CD4-positive, alpha-beta T cell (primary cell): ENCODE measurements at regions not wholly inside any gene's neighbourhood (a gene's known extent, or its start where the extent isn't known, plus 50 kb on each side); places are given as distances from the start of the nearest gene placed in this dataset.

ENCODE experiments used
- ATAC-seq: fragments of 200-7000 bp; cut with Tn5 transposase; one replicate; pipeline ENCODE4 v1.10.0; 2022; ENCODE audit warnings: mild to moderate bottlenecking; ENCODE audit not compliant: poor library complexity
- CTCF ChIA-PET: fragments of 350-600 bp; sonication (Branson Sonifier 250); formaldehyde crosslinking; loops from one replicate; lab custom pipeline; 2021; ENCODE audit warnings: antibody characterized with exemption, inconsistent platforms; lab: Charles Lee
- POLR2A ChIA-PET: fragments of 350-600 bp; sonication (Branson Sonifier 250); formaldehyde crosslinking; loops from one replicate; lab custom pipeline; 2021; ENCODE audit warnings: antibody characterized with exemption, inconsistent platforms; lab: Charles Lee
- DNase-seq, 14 experiments: peaks; one replicate each; pipeline ENCODE4 v3.0.0-alpha.2; 2013 to 2020; ENCODE audit warnings: mixed read lengths in 2 of 14
- H3K27ac ChIP-seq, 2 donors: one replicate each; pipeline versions ENCODE4 v1.5.1 to v1.7.0; 2013; ENCODE audit warnings: low read length in 2 of 2, low read depth in 1 of 2, mild to moderate bottlenecking in 1 of 2
- H3K27me3 ChIP-seq, 2 experiments: 1 replicate in 1 of 2; 2 replicates in 1 of 2; pipeline versions ENCODE4 v1.6.1 to v1.7.0; 2013; ENCODE audit warnings: low read length in 2 of 2, control low read depth in 1 of 2, mild to moderate bottlenecking in 1 of 2, moderate library complexity in 1 of 2; ENCODE audit not compliant: insufficient read depth in 2 of 2, control insufficient read depth in 1 of 2
- H3K36me3 ChIP-seq: one replicate; pipeline ENCODE4 v1.6.1; 2013; ENCODE audit warnings: low read length, control low read depth; ENCODE audit not compliant: insufficient read depth
- H3K4me1 ChIP-seq: one replicate; pipeline ENCODE4 v1.6.1; 2013; ENCODE audit warnings: low read length, control low read depth; ENCODE audit not compliant: insufficient read depth
- H3K4me3 ChIP-seq: one replicate; pipeline ENCODE4 v1.5.1; 2013; ENCODE audit warnings: mild to moderate bottlenecking, low read length, moderate library complexity
- H3K9me3 ChIP-seq, 2 experiments: 1 replicate in 1 of 2; 2 replicates in 1 of 2; pipeline versions ENCODE4 v1.6.1 to v1.7.0; 2013; ENCODE audit warnings: low read length in 2 of 2, mild to moderate bottlenecking in 2 of 2, control low read depth in 1 of 2, moderate library complexity in 1 of 2; ENCODE audit not compliant: control insufficient read depth in 1 of 2, insufficient read depth in 1 of 2
- H3K27ac Mint-ChIP-seq: one replicate; pipeline ENCODE4 v1.8.0; 2020; ENCODE audit warnings: mixed read lengths
- H3K27me3 Mint-ChIP-seq: one replicate; pipeline ENCODE4 v1.8.0; 2021; ENCODE audit warnings: mixed read lengths
- H3K36me3 Mint-ChIP-seq: one replicate; pipeline ENCODE4 v1.8.0; 2021; ENCODE audit warnings: low read depth, mixed read lengths
- H3K4me1 Mint-ChIP-seq: one replicate; pipeline ENCODE4 v1.8.0; 2021; ENCODE audit warnings: low read depth, mixed read lengths
- H3K4me3 Mint-ChIP-seq: one replicate; pipeline ENCODE4 v1.8.0; 2020; ENCODE audit warnings: mild to moderate bottlenecking, mixed read lengths
- H3K9me3 Mint-ChIP-seq: one replicate; pipeline ENCODE4 v1.8.0; 2020; ENCODE audit warnings: mixed read lengths
- intact Hi-C, 2 experiments: fragments of 100-400 bp; cut with DNase I in 1 of 2; cut with micrococcal nuclease in 1 of 2; formaldehyde crosslinking; loops; one replicate each; pipeline versions ENCODE4 v1.15.1 to v1.9.0; 2023 to 2025; cut with DNase I, micrococcal nuclease
- TF ChIP-seq, protein P1 (sequence below): fragments of 200-600 bp; IDR thresholded peaks from one replicate; pipeline ENCODE4 v1.8.0; 2022; ENCODE audit warnings: antibody characterized with exemption, mild to moderate bottlenecking

DNA sequence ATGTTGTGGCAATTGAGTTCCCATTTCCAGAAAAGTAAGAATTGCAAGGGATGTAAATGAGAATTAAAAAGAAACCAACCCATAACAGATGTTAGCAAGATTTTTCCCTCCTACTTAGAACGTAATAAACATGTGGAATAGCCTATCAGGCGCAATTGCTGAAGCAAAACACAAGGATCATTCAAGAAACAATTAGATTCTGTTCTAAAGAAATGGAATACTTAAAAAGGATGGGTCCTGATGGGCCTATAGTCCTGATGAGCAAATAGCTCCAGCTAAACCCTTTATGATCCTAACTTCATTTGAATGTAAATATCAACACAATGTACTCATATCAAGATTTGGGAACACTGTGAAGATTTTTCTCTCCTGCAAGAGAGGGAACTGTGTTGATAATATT is 771.0 kb upstream of the CDH7 start:
- Mint-ChIP-seq H3K4me1 (no peaks in the 10 kb centered on the region), H3K4me3 (no peak overlapping the region), H3K9me3 (peaks cover 8% of the 10 kb centered on the region), H3K27ac (no peak overlapping the region), H3K27me3 (no peaks in the 10 kb centered on the region), H3K36me3 (no peaks in the 10 kb centered on the region)
- TF ChIP-seq, protein P1, sequence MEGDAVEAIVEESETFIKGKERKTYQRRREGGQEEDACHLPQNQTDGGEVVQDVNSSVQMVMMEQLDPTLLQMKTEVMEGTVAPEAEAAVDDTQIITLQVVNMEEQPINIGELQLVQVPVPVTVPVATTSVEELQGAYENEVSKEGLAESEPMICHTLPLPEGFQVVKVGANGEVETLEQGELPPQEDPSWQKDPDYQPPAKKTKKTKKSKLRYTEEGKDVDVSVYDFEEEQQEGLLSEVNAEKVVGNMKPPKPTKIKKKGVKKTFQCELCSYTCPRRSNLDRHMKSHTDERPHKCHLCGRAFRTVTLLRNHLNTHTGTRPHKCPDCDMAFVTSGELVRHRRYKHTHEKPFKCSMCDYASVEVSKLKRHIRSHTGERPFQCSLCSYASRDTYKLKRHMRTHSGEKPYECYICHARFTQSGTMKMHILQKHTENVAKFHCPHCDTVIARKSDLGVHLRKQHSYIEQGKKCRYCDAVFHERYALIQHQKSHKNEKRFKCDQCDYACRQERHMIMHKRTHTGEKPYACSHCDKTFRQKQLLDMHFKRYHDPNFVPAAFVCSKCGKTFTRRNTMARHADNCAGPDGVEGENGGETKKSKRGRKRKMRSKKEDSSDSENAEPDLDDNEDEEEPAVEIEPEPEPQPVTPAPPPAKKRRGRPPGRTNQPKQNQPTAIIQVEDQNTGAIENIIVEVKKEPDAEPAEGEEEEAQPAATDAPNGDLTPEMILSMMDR = no peak
- CTCF ChIA-PET = no interaction called here
- Histone ChIP-seq H3K4me3 (no peak overlapping the region), H3K27me3 (no peaks in the 10 kb centered on the region), H3K36me3 (no peaks in the 10 kb centered on the region), H3K4me1 (no peaks in the 10 kb centered on the region), H3K27ac (no peak overlapping the region), H3K9me3 (peaks cover 0 to 13% of the 10 kb centered on the region in 2 experiments)
- DNase-seq (no peak), ATAC-seq (no peak)
- POLR2A ChIA-PET = no interaction called here
- intact Hi-C loops = no loop called here

DNA sequence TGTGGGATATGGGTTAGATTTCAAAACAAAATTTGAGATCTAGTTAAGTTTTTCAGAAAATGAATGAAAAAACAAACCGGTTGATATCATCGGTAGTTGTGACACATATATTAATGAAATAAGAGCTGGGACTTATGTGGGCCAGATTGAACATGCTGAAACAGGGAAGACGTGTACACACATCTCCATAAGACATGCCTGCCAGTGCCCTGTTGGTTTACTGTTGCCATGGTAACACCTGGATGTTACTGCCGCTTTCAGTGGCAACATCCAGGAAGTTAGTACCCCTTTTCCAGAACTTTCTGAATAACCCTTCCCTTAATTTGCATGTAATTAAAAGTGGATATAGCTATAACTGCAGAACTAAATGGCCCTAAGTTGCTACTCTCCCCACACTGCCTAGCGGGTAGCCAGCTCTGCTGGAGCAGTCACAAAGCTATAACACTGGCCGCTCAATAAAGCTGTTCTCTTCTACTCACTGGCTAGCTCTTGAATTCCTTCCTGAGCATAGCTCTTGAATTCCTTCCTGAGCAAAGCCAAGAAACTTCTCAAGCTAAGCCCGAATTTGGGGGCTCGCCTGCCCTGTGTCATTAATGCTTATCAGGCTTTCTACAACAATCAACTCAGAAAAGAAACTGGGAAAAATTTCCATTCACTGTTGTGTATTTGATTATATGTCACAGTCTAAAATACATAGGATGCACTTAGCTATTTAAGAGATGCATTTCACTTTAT is 776.3 kb upstream of the CDH7 start:
- intact Hi-C loops = no loop called here
- TF ChIP-seq, protein P1 = no peak

DNA sequence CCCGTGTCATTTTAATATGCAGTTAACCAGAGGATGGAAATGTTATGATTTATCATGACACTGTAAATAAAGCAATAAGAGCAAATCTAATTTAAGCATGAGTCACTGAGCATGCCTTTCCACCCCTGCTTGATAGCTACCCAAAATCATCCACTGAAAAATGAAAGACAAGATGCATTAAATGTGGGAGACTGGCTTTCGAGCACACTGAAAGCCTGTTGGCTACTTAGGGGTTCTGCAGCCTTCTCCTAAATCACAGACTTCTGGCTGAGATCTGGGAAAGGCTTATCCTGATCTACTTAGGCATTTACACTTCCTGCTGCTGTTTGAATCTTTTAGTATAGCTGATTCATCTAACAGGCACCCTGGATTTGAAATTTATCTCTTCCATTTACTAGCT is 778.3 kb upstream of the CDH7 start:
- H3K9me3 ChIP-seq = no peaks in the 10 kb centered on the region
- Mint-ChIP-seq H3K9me3 (peaks cover 12% of the 10 kb centered on the region), H3K36me3 (no peaks in the 10 kb centered on the region), H3K27ac (no peak overlapping the region), H3K27me3 (no peaks in the 10 kb centered on the region), H3K4me1 (no peaks in the 10 kb centered on the region), H3K4me3 (no peak overlapping the region)
- H3K4me3 ChIP-seq = no peak overlapping the region
- ChIA-PET POLR2A (no interaction called here), CTCF (no interaction called here)
- H3K36me3 ChIP-seq = no peaks in the 10 kb centered on the region
- TF ChIP-seq, protein P1 = no peak
- no peaks in the 10 kb centered on the region for H3K4me1 ChIP-seq
- no peaks in the 10 kb centered on the region for H3K27me3 ChIP-seq
- intact Hi-C loops = no loop called here
- DNase-seq (no peak), ATAC-seq (no peak)
- H3K27ac ChIP-seq = no peak overlapping the region

More for the DNA sequence above, 776.3 kb upstream of the CDH7 start:
- no peak overlapping the region for H3K27ac Mint-ChIP-seq
- Histone ChIP-seq H3K27me3 (no peaks in the 10 kb centered on the region), H3K9me3 (no peaks in the 10 kb centered on the region), H3K4me3 (no peak overlapping the region), H3K27ac (no peak overlapping the region), H3K4me1 (no peaks in the 10 kb centered on the region), H3K36me3 (no peaks in the 10 kb centered on the region)
- ATAC-seq = no peak
- POLR2A ChIA-PET = no interaction called here
- no peaks in the 10 kb centered on the region for H3K36me3 Mint-ChIP-seq
- no peak overlapping the region for H3K4me3 Mint-ChIP-seq
- CTCF ChIA-PET = no interaction called here
- H3K9me3 Mint-ChIP-seq = peaks cover 12% of the 10 kb centered on the region
- H3K27me3 Mint-ChIP-seq = no peaks in the 10 kb centered on the region
- DNase-seq = no peak
- H3K4me1 Mint-ChIP-seq = no peaks in the 10 kb centered on the region
